D721Med (cell line): ENCODE measurements at regions not wholly inside any gene's neighbourhood (a gene's known extent, or its start where the extent isn't known, plus 50 kb on each side); places are given as distances from the start of the nearest gene placed in this dataset.

Experiments used
- DNase-seq: peaks from one replicate; pipeline ENCODE4 v3.0.0; 2011; ENCODE audit warnings: low spot score; ENCODE audit not compliant: insufficient read length
- FAIRE-seq: peaks from 2 replicates; lab custom pipeline; 2011; peaks lifted over from hg19 to GRCh38; lab: Jason Lieb, UNC
- CTCF ChIP-seq: IDR thresholded peaks from 2 replicates; pipeline ENCODE4 v1.5.1; 2012; ENCODE audit warnings: mild to moderate bottlenecking, control low read depth; ENCODE audit not compliant: insufficient read depth; ENCODE audit errors: missing control alignments

DNA sequence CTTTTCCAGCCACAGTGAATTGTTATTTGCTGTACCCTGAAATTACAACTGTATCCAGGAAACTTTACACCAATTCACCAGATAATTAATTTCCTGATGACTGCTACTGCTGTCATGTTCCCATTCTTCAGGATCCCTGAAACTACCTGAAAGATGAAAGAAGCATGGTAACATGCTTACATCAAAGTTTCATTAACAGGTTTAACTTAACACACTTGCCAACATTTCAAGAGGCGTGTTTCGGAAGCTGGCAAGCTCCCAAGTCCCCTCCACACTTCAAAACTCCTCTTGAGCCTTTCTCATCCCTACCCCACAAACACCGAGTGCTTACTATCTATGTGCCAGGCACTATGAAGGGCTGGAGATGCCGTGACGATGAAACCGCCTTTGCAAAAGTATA is 88.6 kb downstream of the MPP7 start:
- TF ChIP-seq CTCF, result no peak
- FAIRE-seq, result no peak
- DNase-seq, result no peak

GRCh38 chr10:28211759-28212158 is 91.1 kb downstream of the MPP7 start:
- FAIRE-seq (no peak), DNase-seq (no peak)
- no peak for TF ChIP-seq CTCF

DNA sequence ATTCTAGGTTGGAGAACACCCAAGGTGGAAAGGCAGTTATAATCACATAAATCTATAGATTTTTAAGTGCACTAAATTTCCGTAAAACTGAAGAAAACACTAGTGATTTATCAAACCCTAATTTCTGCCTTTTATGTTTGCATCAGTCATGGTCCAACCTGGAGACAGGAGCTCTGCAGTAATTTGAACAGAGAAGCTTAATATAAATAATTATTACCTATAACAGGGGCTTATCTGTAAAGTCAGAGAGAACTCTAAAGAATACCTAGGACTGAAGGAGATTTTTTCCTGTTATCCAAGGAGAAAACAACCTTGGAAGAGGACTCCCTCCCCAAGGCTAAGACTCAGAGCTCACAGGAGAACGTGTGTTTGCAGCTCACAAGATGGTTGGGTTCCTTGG is 95.1 kb downstream of the MPP7 start:
- no peak for TF ChIP-seq CTCF
- DNase-seq, result no peak
- FAIRE-seq, result no peak

DNA sequence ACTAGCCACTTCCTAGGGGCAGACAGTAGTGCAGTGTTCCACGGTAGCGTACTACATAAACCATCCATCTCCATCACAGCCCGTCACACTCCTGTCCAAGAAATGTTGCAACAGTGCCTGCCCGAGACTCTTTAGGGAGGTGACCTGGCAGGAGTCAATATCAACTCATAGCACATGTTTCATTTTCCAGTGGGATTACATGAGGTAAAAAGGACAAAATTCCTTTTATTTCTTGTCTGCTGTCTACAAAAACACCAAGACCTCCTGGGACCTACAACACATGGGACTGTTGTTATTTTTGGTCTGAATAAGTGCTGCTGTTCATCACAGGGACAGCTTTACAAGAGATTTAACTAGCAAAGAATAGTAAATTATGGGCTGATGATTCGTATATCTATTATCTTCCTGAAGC is 99.9 kb downstream of the MPP7 start:
- DNase-seq (no peak), FAIRE-seq (no peak)
- TF ChIP-seq CTCF, result no peak

DNA sequence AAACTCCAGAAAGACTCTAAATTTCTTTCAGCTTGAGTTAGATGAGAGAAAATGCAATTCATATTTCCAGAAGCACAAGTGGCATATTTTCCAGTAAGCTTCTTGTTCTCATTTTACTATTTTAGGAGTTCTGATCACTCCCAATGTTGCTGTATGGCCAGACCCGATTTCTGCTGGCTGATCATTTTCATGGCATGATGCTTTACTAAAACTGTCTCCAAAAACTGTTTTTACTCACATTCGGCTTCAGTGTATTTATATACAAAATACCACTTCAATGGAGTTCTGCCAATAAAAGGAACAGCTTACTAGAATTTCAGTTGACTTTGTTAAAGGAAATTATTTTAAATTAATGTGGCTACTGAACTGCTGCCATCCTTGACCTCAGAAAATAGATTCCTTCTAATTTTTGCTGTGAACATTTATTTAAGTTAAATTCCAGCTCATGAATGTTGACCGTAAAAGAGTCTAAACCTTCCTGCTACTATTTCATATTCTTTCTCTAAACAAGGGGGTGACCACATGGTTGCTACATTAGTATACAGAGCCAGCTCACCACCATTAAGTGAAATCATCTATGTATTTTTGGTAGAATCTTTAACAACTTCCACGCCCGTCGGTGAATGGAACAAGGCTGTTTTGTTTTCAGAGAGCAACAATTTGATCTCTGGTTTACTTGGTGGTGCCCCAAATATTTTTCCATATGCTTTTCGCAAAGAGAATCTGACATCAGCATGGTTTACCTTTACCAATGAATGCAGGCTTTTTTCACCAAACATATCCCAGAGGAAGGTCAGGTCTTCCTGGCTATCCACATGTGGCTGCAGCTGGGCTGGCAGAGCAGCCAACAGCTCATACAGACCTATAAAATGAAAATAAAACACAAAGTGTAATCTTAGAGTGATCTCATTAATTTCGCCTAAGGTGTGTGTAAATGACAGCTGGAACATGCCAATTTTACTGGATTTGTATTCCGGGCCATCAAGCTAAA is 101.2 kb downstream of the MPP7 start:
- DNase-seq, result no peak
- FAIRE-seq, result no peak
- TF ChIP-seq CTCF, result no peak

DNA sequence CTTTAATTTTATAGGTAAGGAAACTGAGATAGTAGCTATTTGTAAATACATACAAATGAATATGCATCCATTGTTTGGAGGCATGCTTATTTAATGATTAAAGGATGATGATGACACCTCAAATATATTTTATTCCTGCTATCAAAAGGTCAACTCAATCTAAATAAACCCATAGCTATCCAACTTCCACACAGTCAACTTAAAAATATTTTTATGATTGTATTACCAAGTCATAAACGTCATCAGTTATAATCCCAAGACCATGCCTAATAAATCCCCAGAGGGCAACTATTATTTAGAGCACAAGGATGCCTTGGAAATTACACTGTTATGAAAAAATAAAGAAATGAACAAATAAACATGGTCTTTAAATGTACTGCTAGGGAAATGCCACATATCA is 102.1 kb downstream of the MPP7 start:
- FAIRE-seq (no peak), DNase-seq (no peak)
- TF ChIP-seq CTCF, result no peak

GRCh38 chr10:28199941-28200340 is 102.9 kb downstream of the MPP7 start:
- TF ChIP-seq CTCF, result no peak
- FAIRE-seq (no peak), DNase-seq (no peak)
